Urothelium cell line (cell line): ENCODE measurements at regions not wholly inside any gene's neighbourhood (a gene's known extent, or its start where the extent isn't known, plus 50 kb on each side); places are given as distances from the start of the nearest gene placed in this dataset.

ENCODE experiments used
- DNase-seq: peaks from one replicate; pipeline ENCODE4 v3.0.0; 2011; ENCODE audit warnings: low spot score, mixed read lengths
- FAIRE-seq: peaks from 2 replicates; lab custom pipeline; 2011; peaks lifted over from hg19 to GRCh38; lab: Jason Lieb, UNC

GRCh38 chr13:104799152-104799551 lies 1732.9 kb upstream of the SLC10A2 start:
- FAIRE-seq (no peak), DNase-seq (no peak)

DNA sequence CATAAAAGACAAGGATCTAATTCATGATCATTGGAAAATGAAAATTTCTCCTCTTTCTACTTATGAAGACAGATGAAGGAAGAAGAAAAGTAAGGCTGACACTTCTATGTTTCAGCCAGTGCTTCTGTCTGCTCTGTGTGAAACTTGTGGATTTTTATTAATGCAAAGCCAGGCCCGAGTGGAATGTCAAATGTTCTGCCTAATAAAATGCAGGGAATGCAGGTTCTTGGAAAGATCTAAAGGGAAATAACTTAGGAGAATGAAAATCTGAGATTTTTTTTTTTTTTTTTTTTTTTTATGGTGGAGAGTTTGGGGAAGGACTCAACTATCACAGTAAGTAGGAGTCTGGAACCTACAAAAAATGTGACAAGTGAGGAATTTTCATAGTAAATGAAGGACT lies 1732.3 kb upstream of the SLC10A2 start:
- FAIRE-seq (no peak), DNase-seq (no peak)

DNA sequence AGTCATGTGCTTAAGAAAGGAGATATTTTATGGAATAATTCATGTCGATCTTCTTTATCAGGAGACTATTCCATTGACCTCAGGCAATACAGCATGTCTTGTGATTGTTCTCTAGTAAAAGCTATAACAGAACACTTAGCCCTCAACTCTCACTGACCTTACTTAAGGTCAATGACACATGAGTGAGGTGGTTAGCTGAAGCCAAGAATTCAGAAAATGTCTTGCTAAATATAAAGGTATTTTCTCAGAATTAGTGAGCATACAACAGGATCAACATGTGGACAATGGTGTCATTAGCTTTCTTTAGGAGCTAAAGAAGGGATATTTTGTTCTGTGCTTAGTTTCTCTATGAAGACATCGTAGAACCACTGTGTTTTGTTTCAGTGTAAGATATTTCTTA lies 1730.4 kb upstream of the SLC10A2 start:
- DNase-seq (no peak), FAIRE-seq (no peak)

DNA sequence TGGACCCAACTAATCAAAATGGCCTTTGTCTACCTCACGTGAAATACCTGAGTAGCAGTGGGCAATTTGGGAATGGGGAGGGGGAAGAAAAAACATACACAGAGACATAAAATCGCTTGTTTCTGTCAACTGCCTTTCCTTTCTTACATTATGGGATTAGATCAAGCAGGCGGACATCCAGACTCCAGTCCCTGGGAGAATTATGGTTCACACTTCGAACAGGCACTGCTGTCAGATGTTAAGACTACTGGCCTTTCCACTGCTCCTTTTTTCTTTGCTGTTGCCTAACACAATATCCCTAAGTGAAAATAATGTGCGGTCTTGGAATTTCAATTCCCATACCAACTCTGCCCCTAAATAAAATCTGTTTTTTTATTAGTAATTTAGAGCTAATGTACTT lies 1719.7 kb upstream of the SLC10A2 start:
- no peak for DNase-seq
- FAIRE-seq, result no peak

DNA sequence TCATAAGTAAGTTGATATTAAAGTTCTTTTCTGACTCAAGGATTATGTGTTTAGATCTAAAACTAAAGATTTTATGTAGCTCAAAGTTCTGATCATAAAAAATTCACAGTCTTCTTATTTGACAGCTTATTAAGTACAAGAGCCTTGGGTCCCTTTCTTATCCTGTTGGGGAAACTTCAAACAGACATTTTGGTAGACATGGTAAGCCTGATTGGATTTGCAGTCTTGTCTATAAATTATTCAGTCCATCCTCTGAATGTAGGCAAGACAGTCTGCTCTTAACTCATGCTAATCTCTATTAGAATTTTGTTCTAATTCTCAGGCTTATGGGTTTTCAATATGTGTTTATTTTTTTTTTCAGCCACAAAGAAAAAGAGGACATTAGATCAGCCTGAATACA lies 1718.7 kb upstream of the SLC10A2 start:
- FAIRE-seq (no peak), DNase-seq (no peak)

GRCh38 chr13:104782741-104783140 lies 1716.5 kb upstream of the SLC10A2 start:
- FAIRE-seq (no peak), DNase-seq (no peak)

- FAIRE-seq (no peak), DNase-seq (peak; percentile 7)
Measured at GRCh38 chr13:104779311-104779993, 1713.2 kb upstream of the SLC10A2 start.

GRCh38 chr13:104773775-104774174 lies 1707.6 kb upstream of the SLC10A2 start:
- FAIRE-seq, result no peak
- DNase-seq, result peak; percentile 14

- DNase-seq (no peak), FAIRE-seq (no peak)
Measured at GRCh38 chr13:104769545-104769944, 1703.3 kb upstream of the SLC10A2 start.

GRCh38 chr13:104766319-104766718 lies 1700.1 kb upstream of the SLC10A2 start:
- no peak for DNase-seq
- FAIRE-seq, result no peak

DNA sequence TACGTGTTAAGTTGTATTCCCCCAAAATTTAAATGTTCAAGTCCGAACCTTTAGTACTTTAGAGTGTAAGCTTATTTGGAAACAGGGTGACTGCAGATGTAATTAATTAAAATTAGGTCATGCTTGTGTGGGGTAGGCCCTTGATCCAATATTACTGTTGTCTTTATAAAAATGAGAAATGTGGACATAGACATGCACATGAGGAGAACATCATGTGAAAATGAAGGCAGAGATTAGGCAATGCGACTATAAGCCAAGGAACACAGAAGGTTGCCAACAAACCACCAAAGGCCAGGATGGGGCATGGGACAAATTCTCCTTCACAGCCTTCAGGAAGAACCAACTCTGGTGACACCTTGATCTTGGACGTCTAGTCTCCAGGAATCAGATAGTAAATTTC lies 1698.4 kb upstream of the SLC10A2 start:
- FAIRE-seq (no peak), DNase-seq (no peak)

DNA sequence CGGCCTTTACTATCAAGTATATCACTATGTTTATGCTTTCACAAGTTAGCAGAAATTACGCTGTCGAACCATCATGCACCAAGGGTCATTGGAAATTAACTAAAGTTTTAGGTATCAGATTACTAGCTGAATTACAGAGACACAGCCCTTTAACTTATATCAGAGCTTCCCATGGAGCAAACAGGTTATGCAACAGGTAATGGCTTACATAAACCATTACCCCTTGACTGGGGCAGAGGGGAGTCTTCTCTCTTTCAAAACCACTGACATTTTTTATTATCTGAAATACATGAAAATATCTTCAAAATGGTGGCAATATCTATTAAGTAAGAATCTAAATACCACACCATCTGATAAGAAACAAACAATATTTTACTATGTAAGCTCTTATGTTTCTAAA lies 1692.9 kb upstream of the SLC10A2 start:
- no peak for DNase-seq
- no peak for FAIRE-seq

GRCh38 chr13:104757712-104758111 lies 1691.5 kb upstream of the SLC10A2 start:
- FAIRE-seq (no peak), DNase-seq (no peak)

DNA sequence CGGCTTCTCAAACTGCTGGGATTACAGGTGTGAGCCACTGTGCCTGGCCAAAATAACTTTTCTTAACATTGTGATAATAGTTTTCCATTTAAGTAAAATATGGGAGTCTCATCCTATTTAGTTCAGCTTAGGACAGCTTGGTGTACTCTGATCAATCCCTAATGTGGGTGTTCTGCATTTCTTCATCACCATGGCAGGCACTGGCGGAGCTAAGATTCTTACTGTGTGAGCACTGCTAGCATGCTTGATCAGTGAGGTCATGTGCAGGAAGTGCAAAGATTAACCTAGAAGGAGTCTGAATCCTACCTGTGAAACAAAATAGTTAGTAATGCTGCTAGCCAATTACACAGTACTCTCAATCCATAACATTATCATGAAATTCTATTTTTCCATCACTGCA lies 1684.2 kb upstream of the SLC10A2 start:
- FAIRE-seq (no peak), DNase-seq (peak; percentile 23)

DNA sequence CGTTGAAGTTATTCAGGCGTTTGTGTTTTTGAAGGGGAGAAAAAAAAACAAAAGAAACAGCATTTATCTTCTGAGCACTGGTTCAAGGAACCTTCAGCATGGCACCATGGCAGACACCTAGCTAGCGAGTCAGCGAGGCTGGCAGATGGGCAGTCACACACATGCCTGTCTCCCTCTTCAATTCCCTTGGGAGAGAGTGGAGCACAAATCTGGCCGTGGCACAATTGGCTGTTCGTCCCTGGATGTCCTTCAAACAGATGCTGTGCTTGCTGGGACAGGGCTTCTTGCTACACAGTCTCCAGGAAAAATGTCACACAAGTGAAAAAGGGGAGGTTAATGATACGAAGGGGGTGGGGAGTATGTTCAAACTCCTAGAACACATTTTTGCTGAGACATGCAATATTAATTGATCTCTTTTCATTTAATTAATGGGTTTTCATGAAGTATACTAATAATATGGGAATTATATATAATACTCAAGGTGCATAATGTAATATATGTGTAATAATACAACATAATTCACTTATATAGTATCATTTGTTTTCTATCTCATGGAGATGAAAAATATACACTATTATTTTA lies 1674.5 kb upstream of the SLC10A2 start:
- no peak for FAIRE-seq
- no peak for DNase-seq

DNA sequence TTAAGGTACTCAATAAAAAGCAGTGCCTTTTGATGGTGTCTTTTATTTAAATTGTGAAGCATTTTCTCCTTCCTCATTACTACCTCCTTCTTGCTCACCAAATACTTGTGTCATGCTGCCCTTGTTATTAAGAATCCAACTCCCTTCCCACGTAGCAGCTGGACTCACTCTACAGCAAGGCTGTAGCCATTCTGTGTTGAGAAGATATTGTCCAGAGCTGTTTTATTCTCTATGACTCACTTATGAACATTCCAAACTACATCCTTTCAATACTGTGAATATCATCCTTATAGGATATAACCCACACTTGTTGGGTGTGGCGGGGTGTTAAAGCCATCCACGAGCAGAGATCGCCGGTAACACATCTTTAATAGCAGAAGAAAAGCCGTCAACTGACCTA lies 1671.5 kb upstream of the SLC10A2 start:
- FAIRE-seq, result no peak
- DNase-seq, result no peak

DNA sequence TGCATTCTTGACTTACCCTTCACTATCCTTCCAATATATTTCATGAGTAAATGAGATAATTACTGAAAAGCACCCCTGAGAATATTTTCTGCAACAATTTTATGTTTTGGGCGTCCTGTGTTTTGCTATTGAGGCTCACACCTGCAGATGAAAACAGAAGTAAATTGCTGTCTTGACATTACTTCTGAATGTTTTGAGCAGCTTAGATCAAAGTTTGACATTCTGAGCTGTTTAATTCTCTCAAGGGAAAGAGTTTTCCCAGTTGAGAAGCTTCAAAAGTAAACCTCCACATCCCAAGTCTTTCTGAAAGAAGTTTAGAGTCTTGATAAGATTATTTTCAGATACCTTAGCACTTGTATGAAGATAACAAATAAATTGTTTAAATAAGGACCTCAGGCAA lies 1667.2 kb upstream of the SLC10A2 start:
- FAIRE-seq (no peak), DNase-seq (no peak)

DNA sequence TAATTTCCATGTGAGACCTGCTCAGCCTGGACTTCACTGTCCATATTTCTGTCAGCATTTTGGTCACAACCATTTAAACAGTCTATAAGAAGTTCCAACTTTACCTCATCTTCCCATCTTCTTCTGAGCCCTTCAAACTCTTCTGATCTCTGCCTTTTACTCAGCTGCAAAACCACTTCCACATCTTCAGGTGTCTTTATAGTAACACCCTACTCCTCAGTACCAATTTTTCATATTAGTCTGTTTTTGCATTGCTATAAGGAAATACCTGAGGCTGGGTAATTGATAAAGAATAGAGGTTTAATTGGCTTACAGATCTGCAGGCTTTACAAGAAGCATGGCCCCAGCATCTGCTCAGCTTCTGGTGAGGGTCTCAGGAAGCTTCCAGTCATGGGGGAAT lies 1648.9 kb upstream of the SLC10A2 start:
- no peak for DNase-seq
- FAIRE-seq, result no peak

DNA sequence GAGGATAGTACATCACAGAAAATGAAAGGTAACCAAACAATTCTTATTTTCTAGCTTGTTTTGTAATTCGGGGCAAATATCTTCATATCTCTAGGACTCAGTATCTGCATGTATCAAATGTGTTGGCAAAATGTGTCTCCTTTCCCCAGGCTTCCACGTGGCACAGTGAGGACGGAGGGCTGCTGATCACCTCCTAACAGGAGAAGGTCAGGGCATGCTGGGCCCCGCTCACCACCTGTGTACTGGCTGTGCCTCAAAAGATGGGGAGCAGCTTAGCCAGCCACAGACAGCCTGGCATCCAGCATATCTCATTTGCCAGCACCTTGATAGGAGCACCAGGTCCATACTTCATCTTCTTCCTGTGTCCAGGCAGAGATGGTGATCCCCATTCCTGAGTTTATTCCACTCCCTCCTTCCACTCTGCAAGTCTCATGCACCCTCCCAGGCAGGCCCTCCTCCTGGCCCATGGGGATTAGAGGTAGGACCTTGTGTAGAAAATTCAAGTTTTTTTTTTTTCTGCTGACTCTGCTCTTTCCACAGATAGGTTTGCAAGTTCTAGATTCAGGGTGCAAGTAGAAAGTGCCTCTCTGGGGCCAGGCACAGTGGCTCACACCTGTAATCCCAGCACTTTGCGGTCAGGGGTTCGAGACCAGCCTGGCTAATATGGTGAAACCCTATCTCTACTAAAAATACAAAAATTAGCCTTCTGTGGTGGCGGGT lies 1639.0 kb upstream of the SLC10A2 start:
- FAIRE-seq, result no peak
- DNase-seq, result no peak

GRCh38 chr13:104701591-104701990 lies 1635.4 kb upstream of the SLC10A2 start:
- no peak for FAIRE-seq
- no peak for DNase-seq

DNA sequence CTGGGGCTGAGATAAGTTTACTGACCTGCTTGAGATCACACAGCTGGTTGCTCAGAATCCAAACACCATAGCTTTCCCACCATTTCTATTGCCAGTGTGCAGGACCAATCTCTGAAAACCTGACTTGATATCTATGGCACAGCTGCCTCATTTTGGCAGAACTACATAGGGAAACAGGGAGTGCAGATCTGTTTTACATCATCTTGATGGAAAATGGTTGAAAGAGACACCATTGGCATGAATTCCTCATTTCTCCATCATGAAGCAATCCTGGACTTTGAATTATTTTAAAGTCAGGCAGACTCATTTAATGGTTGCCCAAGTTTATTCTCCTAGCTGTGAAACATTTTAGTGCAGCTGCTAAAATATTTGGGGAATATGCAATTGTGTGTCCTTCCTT lies 1628.2 kb upstream of the SLC10A2 start:
- DNase-seq, result no peak
- FAIRE-seq, result no peak

DNA sequence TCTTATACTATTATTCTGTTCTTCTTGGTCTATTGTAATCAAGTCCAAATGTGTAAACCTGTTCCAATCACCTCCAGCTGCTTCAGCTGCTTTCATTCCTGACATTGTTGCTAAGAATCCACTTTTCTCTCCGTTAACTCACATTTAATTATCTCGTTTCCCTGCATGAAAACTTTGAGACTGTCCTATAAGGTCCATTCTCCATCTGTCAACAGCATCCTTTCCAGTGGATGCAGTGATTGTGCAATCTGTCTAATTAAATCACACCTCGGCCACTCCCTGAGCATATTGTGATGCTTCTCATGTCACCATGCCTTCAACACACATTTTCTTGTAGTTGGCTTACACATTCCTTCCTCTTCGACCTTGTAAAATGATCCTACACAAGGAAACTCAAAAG lies 1626.9 kb upstream of the SLC10A2 start:
- FAIRE-seq (no peak), DNase-seq (no peak)
